Inflammatory macrophage treated with lipopolysaccharide for 4 hours (primary cell): ENCODE measurements at regions not wholly inside any gene's neighbourhood (a gene's known extent, or its start where the extent isn't known, plus 50 kb on each side); places are given as distances from the start of the nearest gene placed in this dataset.
"Not testable (repeated sequence)": the region's sequence is repeated elsewhere in the genome, so short reads cannot be mapped to it uniquely, and the experiment has no call there.

Source experiments
- DNase-seq: peaks from one replicate; pipeline ENCODE4 v3.0.0-alpha.2; 2020

- no peak for DNase-seq
These were observed 994.6 kb downstream of the TSN start for GRCh38 chr2:122750095-122750494.

GRCh38 chr2:122750808-122751207 is 995.4 kb downstream of the TSN start:
- no peak for DNase-seq

- DNase-seq = no peak
These were observed 997.9 kb downstream of the TSN start for GRCh38 chr2:122753336-122753735.

GRCh38 chr2:122754561-122754960 is 999.1 kb downstream of the TSN start:
- no peak for DNase-seq

GRCh38 chr2:122755281-122755780 is 999.9 kb downstream of the TSN start:
- DNase-seq = no peak

DNA sequence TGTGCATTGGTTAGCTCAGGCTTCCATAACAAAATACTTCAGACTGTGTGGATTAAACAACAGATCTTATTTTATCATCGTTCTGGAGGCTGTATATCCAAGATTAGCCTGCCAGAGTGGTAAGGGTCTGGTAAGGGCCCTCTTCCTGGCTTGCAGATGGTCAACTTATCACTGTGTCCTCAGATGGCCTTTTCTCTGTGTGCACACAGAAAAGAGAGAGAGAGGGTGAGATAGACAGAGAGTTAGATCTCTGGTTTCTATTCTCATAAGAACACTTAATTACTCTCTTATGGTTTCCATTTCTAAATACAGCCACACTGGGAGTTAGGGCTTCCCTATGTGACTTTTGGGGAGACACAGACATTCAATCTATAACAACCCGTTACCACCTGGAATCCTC is 1003.5 kb downstream of the TSN start:
- no peak for DNase-seq

DNA sequence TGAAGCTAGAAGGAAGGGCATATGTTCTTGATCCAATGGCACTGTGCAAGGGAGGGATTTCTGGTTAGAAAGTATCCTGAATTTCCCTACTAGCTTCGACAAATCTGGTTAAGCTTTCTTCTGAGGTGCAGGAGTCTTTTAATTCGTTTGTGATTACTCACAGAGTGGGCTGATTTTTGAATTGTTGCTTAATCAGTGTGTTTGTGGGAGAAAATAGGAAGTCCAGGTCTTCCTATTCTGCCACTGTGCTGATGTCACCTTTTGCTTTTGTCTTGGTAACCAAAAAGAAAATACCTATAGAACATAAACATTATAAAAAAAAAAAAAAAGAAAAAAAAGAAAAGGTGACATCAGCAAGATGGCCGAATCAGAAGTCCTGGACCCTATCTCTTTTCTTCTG is 1008.6 kb downstream of the TSN start:
- DNase-seq = peak; percentile 10

DNA sequence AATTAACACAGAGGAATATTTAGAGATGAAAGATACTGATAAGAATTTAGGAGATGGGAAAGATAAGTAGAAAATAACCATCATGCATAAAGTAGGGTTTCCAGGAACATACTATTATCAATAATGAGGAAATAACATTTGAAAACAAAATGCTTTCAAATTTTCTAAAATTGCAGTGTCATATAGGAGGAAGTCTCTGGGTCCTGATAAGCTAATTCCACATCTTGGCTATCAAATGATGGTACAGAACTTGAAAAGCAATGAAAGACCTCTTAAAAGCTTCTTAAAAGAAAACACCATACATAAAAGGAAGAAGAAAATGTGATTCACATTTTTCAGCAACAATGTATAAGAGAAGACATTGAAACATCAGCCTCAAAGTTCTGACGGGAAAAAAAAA is 1024.8 kb downstream of the TSN start:
- no peak for DNase-seq

DNA sequence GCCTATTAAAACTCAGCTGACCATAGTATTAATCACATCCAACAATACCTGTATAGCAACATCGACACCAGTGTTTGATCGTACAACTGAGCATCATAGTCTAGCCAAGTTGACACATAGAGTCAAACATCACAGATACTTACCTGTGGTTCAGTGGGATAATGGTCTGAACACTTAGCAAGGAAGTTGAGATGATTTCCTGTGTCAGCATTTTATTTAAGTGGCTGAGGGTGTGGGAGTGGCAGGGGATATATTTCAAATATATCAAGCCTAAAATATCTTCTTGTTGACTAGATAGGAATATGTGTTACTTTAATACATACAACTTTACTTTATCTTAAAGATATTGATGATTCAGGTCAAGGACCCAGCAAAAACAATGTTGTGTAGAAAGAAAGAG is 1038.6 kb downstream of the TSN start:
- no peak for DNase-seq

- DNase-seq = no peak
These were observed 1040.3 kb downstream of the TSN start for GRCh38 chr2:122795763-122796162.

DNA sequence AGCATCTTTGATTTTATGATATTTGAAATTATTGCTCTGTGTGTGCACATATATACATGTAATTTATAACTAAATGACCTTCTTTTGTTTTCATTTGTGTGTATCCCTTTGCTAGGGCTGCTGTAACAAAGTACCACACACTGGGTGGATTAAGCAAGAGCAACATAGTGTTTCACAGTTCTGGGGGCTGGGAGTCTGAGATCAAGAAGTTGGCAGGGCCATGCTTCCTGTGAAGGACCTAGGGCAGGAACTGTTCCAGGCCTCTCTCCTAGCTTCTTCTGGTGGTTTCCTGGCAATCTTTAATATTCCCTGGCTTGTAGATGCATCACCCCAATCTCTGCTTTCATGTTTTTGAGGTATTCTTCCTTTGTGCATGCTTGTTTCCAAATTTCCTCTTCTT is 1043.9 kb downstream of the TSN start:
- DNase-seq = no peak

- no peak for DNase-seq
These were observed 1045.3 kb downstream of the TSN start for GRCh38 chr2:122800781-122801180.

DNA sequence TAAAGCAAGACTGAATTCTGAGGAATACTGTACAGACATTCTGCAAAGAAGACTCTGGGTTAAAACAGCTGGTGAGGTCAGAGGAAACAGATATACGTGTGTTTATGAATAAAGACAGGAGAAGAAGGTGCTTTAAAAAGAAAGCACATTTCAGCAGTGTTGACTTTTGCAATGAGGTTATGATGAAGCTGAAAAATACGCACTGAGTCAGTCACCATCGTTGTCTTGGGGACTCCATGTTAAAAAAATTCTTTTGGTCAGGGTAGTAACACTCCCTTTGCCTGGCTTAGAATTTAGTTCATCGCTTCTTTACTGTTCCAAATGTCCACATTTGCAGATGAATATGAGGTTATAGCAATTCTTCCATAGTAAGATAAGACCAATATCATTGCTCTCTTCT is 1049.0 kb downstream of the TSN start:
- DNase-seq = no peak

- DNase-seq = no peak
These were observed 1049.9 kb downstream of the TSN start for GRCh38 chr2:122805346-122805745.

- no peak for DNase-seq
These were observed 1053.0 kb downstream of the TSN start for GRCh38 chr2:122808286-122808969.

GRCh38 chr2:122812214-122812613 is 1056.8 kb downstream of the TSN start:
- DNase-seq = not testable (repeated sequence)

GRCh38 chr2:122815120-122815519 is 1059.7 kb downstream of the TSN start:
- no peak for DNase-seq

- DNase-seq = no peak
These were observed 1061.4 kb downstream of the TSN start for GRCh38 chr2:122816803-122817202.

DNA sequence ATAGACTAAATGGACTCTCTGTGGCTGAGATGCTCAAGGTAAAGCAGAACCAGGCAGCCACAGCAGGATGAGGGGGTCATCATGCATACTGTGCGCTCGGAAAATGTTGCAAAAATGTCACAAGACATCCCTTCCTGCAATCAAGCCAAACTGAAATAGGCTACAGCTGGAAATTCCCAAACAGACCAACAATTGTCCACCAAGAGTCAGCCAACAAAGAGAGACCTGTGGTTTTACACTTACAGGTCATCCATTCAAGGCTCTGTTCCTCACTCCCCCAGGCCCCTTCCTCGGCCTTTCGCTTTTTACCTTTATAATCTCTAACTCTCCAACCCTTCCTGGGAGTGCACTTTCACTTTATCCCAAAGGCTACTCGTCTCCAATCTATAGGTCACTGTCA is 1066.9 kb downstream of the TSN start:
- no peak for DNase-seq

GRCh38 chr2:122830157-122830556 is 1074.7 kb downstream of the TSN start:
- no peak for DNase-seq

- no peak for DNase-seq
These were observed 1076.2 kb downstream of the TSN start for GRCh38 chr2:122831649-122832048.

DNA sequence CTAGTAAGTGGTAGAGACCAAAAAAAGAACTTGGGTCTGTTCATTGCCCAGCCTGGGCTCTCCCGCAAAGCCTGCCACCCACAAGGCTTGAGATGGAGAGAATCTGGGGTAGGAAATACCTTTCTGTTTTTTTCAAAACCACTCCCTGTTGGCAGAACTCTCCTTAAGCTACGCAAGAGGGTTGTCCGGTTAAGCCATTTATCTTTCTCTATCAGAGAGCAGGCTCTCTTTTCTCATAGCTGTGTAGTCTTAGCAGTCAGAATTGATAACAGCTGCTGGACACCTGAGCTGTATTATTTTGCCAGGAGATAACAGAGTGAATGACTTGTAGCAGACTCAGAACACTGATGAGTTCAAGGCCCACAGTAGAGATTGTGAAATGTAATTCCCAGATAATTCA is 1088.1 kb downstream of the TSN start:
- no peak for DNase-seq

GRCh38 chr2:122851161-122851560 is 1095.7 kb downstream of the TSN start:
- no peak for DNase-seq

DNA sequence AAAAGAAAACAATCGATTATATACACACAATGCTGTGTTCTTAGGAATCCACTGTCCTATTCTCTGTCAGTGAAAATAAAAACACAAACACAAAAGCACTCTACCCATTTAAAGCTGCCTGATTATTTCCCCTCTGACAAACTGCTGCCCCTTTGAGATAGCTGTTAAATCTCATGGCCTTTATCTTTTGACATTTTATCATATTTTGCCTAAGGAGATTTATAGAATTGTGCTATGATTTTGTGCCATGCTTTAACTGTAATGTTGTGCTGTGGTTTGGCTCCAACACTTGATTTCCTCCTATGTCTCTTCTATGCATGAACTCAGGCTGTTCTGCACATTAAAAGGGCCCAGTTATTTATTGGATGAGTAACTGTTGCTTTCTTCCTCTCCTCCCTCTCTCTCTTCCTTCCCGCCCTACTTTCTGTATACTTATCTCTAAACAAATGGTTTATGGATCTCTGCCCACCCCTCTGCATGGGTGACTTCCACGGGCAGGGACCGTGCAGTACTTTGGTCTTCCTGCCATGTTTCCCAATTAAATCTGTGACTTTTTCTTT is 1096.6 kb downstream of the TSN start:
- DNase-seq = no peak

DNA sequence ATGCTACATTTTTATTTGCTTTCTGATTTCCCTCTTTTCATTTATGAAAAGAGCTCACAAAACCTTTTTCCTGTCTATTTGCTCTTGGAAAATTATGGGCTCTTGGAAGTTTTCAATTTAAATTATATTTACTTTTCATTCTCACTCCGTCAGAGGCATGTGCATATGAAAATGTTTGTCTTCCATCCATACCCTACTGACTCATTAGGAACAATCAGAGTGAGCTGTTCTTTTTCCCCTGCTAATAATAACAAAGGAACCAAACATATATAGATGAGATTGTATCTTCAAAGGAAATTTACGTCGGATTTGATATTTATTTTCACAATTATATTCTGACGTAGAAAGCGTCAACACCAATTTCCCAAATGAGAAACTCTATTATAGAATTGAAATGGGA is 1101.2 kb downstream of the TSN start:
- no peak for DNase-seq
